Type B pancreatic cell (in vitro differentiated cells): ENCODE measurements at regions not wholly inside any gene's neighbourhood (a gene's known extent, or its start where the extent isn't known, plus 50 kb on each side); places are given as distances from the start of the nearest gene placed in this dataset.

Experiments used
- DNase-seq: peaks from one replicate; pipeline ENCODE4 v3.0.0; 2021; ENCODE audit warnings: mixed read lengths; ENCODE audit not compliant: unreplicated experiment; ENCODE audit errors: extremely low spot score
- H3K27ac Mint-ChIP-seq: 2 replicates; pipeline ENCODE4 v1.8.0; 2021; ENCODE audit warnings: mild to moderate bottlenecking, mixed read lengths
- H3K27me3 Mint-ChIP-seq: 2 replicates; pipeline ENCODE4 v1.8.0; 2021; ENCODE audit warnings: mixed read lengths
- H3K36me3 Mint-ChIP-seq: 2 replicates; pipeline ENCODE4 v1.8.0; 2021; ENCODE audit warnings: mixed read lengths
- H3K4me1 Mint-ChIP-seq: one replicate; pipeline ENCODE4 v1.8.0; 2021; ENCODE audit warnings: mixed read lengths; ENCODE audit not compliant: unreplicated experiment
- H3K4me3 Mint-ChIP-seq: 2 replicates; pipeline ENCODE4 v1.8.0; 2021; ENCODE audit warnings: mild to moderate bottlenecking, mixed read lengths
- H3K9me3 Mint-ChIP-seq: 2 replicates; pipeline ENCODE4 v1.8.0; 2021; ENCODE audit warnings: mixed read lengths
- CTCF ChIP-seq: fragments of 200-600 bp; sonication (generic); conservative IDR thresholded peaks from 2 replicates; pipeline ENCODE4 v1.5.0; 2021; ENCODE audit warnings: antibody characterized with exemption, mild to moderate bottlenecking

DNA sequence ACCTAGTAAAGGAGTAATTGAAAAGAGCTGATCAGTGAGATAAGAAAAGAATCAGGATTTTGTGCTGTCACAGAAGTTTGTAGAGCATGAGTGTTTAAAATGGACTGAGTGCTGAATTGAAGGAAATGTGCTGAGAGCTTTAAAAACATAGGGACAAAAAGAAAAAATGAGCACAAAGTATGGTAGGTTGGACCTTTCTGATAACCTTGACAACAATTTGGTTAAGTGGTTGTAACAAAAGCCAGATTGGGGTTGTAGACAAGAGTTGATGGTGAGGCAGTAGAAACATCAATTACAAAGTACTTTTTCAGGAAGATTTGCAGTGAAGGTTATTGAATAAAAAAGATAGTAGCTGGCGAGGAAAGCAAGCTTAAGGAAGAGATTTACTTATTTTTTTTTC, 674.7 kb upstream of the KIF2B start:
- H3K9me3 Mint-ChIP-seq: no peaks in the 10 kb centered on the region
- no peaks in the 10 kb centered on the region for H3K36me3 Mint-ChIP-seq
- H3K4me3 Mint-ChIP-seq: no peak overlapping the region
- no peak for DNase-seq
- H3K27me3 Mint-ChIP-seq: no peaks in the 10 kb centered on the region
- TF ChIP-seq CTCF: no peak
- no peak overlapping the region for H3K27ac Mint-ChIP-seq
- H3K4me1 Mint-ChIP-seq: peaks cover 6% of the 10 kb centered on the region

- H3K9me3 Mint-ChIP-seq: no peaks in the 10 kb centered on the region
- no peak for TF ChIP-seq CTCF
- no peak overlapping the region for H3K4me3 Mint-ChIP-seq
- no peaks in the 10 kb centered on the region for H3K27me3 Mint-ChIP-seq
- H3K27ac Mint-ChIP-seq: no peak overlapping the region
- peaks cover 3% of the 10 kb centered on the region for H3K4me1 Mint-ChIP-seq
- no peaks in the 10 kb centered on the region for H3K36me3 Mint-ChIP-seq
- no peak for DNase-seq
Measured at GRCh38 chr17:53142890-53143289, 679.8 kb upstream of the KIF2B start.

DNA sequence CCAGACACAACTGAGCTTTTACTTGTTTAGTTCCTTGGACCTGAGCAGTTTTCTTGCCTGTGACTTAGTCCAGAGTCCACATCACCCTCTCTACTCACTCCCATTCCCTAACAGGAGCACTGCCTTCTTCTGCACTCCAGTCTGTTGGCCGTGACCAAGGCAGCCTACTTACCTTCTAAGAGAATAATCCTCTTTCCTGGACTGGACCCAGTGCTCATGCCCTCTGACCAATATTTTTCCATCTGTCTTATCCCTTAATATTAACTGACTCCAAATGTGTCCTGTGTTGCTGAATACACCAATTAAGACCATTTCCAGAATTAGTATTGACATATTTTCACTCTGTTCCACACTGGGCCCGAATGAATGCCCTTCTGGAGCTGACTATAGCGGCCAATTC, 681.0 kb upstream of the KIF2B start:
- DNase-seq: no peak
- Mint-ChIP-seq H3K4me1 (peaks cover 7% of the 10 kb centered on the region), H3K27me3 (no peaks in the 10 kb centered on the region), H3K36me3 (no peaks in the 10 kb centered on the region), H3K9me3 (no peaks in the 10 kb centered on the region), H3K4me3 (no peak overlapping the region), H3K27ac (no peak overlapping the region)
- TF ChIP-seq CTCF: no peak

- no peaks in the 10 kb centered on the region for H3K27me3 Mint-ChIP-seq
- H3K9me3 Mint-ChIP-seq: no peaks in the 10 kb centered on the region
- H3K4me3 Mint-ChIP-seq: no peak overlapping the region
- H3K36me3 Mint-ChIP-seq: no peaks in the 10 kb centered on the region
- H3K4me1 Mint-ChIP-seq: peaks cover 10% of the 10 kb centered on the region
- no peak for DNase-seq
- TF ChIP-seq CTCF: no peak
- no peak overlapping the region for H3K27ac Mint-ChIP-seq
Measured at GRCh38 chr17:53141280-53141679, 681.4 kb upstream of the KIF2B start.

GRCh38 chr17:53137869-53138268, 684.9 kb upstream of the KIF2B start:
- Mint-ChIP-seq H3K27ac (no peak overlapping the region), H3K4me1 (peaks cover 23% of the 10 kb centered on the region), H3K36me3 (no peaks in the 10 kb centered on the region), H3K4me3 (no peak overlapping the region), H3K27me3 (no peaks in the 10 kb centered on the region), H3K9me3 (no peaks in the 10 kb centered on the region)
- TF ChIP-seq CTCF: no peak
- no peak for DNase-seq

DNA sequence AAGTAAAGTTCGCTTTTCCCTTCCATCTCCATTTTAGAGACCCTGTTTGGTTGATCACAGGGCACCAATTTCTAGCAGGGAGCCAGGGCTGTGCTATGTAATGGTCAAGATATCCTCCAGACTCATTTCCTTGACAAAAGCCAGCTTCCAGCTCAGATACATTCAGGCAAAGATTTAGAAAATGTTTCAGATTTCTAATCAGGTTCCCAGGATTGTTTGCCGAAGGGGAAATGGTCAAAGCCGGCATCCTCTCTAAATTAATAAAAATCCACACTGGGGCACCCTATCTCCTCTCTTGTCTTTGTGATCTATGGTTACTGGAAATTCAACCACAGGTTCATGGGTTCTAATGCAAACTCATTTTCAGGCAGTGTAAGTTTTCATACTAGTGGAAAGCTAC, 686.8 kb upstream of the KIF2B start:
- DNase-seq: no peak
- Mint-ChIP-seq H3K4me1 (peaks cover 26% of the 10 kb centered on the region), H3K27ac (no peak overlapping the region), H3K4me3 (no peak overlapping the region), H3K36me3 (no peaks in the 10 kb centered on the region), H3K9me3 (no peaks in the 10 kb centered on the region), H3K27me3 (no peaks in the 10 kb centered on the region)
- TF ChIP-seq CTCF: no peak
